SK-N-SH (cell line): ENCODE measurements at regions not wholly inside any gene's neighbourhood (a gene's known extent, or its start where the extent isn't known, plus 50 kb on each side); places are given as distances from the start of the nearest gene placed in this dataset.

Source experiments
- CTCF ChIA-PET: fragments of 300-600, 350-600 bp; formaldehyde crosslinking; extraction: SDS; loops from one replicate; lab custom pipeline; 2021; lab: Yijun Ruan, JAX
- POLR2A ChIA-PET: fragments of 350-600 bp; sonication (Branson Sonifier 250); formaldehyde crosslinking; extraction: SDS; loops from one replicate; lab custom pipeline; 2020; ENCODE audit warnings: antibody characterized with exemption, inconsistent platforms; lab: Yijun Ruan, JAX
- DNase-seq: peaks from one replicate; pipeline ENCODE4 v3.0.0; 2012
- H2AFZ ChIP-seq: fragments of 200-600 bp; sonication (generic); 2 replicates; pipeline ENCODE4 v1.8.1; 2016; ENCODE audit warnings: antibody characterized with exemption, mild to moderate bottlenecking, low read depth
- H3F3A ChIP-seq: fragments of 200-600 bp; sonication (generic); replicated peaks from 2 replicates; pipeline ENCODE3; 2016; ENCODE audit warnings: antibody characterized with exemption, mild to moderate bottlenecking; ENCODE audit not compliant: insufficient read depth
- H3K27ac ChIP-seq, 2 experiments: fragments of 200-500 bp in 1 of 2; fragments of 200-600 bp in 1 of 2; sonication (Bioruptor generic) in 1 of 2; sonication (generic), shearing (Covaris generic) in 1 of 2; 2 replicates each; pipeline versions ENCODE4 v1.5.1 to v1.6.1; 2014 to 2016; ENCODE audit warnings: low read depth in 2 of 2, inconsistent platforms in 1 of 2, low read length in 1 of 2, mild to moderate bottlenecking in 1 of 2, mixed read lengths in 1 of 2
- H3K27me3 ChIP-seq: fragments of 200-600 bp; sonication (generic), shearing (Covaris generic); 2 replicates; pipeline ENCODE4 v1.6.1; 2016; ENCODE audit warnings: mixed run types; ENCODE audit not compliant: insufficient read depth
- H3K36me3 ChIP-seq, 2 experiments: fragments of 200-500 bp in 1 of 2; fragments of 200-600 bp in 1 of 2; sonication (Bioruptor generic) in 1 of 2; sonication (generic) in 1 of 2; replicated peaks in 1 of 2; 2 replicates each; pipeline versions ENCODE3 to v1.5.1; 2014 to 2016; ENCODE audit warnings: low read length in 1 of 2, mild to moderate bottlenecking in 1 of 2; ENCODE audit not compliant: insufficient read depth in 2 of 2, control insufficient read depth in 1 of 2
- H3K4me1 ChIP-seq, 2 experiments: fragments of 200-500 bp in 1 of 2; fragments of 200-600 bp in 1 of 2; sonication (Bioruptor generic) in 1 of 2; sonication (generic), shearing (Covaris generic) in 1 of 2; 2 replicates each; pipeline versions ENCODE4 v1.5.1 to v1.6.1; 2014 to 2016; ENCODE audit warnings: low read depth in 1 of 2, low read length in 1 of 2, mixed run types in 1 of 2; ENCODE audit not compliant: insufficient read depth in 2 of 2, control insufficient read depth in 1 of 2
- H3K4me2 ChIP-seq: fragments of 200-600 bp; sonication (generic), shearing (Covaris generic); 2 replicates; pipeline ENCODE4 v1.6.1; 2017; ENCODE audit warnings: mixed run types
- H3K4me3 ChIP-seq, 2 experiments: fragments of 200-500 bp in 1 of 2; fragments of 200-600 bp in 1 of 2; sonication (Bioruptor generic) in 1 of 2; sonication (generic), shearing (Covaris generic) in 1 of 2; 2 replicates each; pipeline versions ENCODE4 v1.5.1 to v1.8.1; 2014 to 2016; ENCODE audit warnings: low read depth in 2 of 2, inconsistent platforms in 1 of 2, low read length in 1 of 2, mild to moderate bottlenecking in 1 of 2, mixed read lengths in 1 of 2, moderate library complexity in 1 of 2
- H3K79me2 ChIP-seq: fragments of 200-600 bp; sonication (generic); 2 replicates; pipeline ENCODE4 v1.8.1; 2017; ENCODE audit warnings: mild to moderate bottlenecking; ENCODE audit not compliant: insufficient read depth
- H3K9ac ChIP-seq: fragments of 200-600 bp; sonication (generic); 2 replicates; pipeline ENCODE4 v1.6.1; 2017; ENCODE audit warnings: mixed run types
- H3K9me2 ChIP-seq: fragments of 200-600 bp; sonication (generic); 2 replicates; pipeline ENCODE4 v1.6.1; 2017; ENCODE audit warnings: mixed run types
- H3K9me3 ChIP-seq: fragments of 200-600 bp; sonication (generic); 2 replicates; pipeline ENCODE4 v1.6.1; 2017; ENCODE audit warnings: mixed run types, mild to moderate bottlenecking, moderate library complexity
- H4K20me1 ChIP-seq: fragments of 200-600 bp; sonication (generic); 2 replicates; pipeline ENCODE4 v1.6.1; 2017; ENCODE audit warnings: mild to moderate bottlenecking, mixed run types; ENCODE audit not compliant: insufficient read depth
- CHD2 ChIP-seq: fragments of 150-350 bp; IDR thresholded peaks from 2 replicates; pipeline ENCODE4 v1.6.1; 2018; ENCODE audit warnings: low read length; ENCODE audit not compliant: partially characterized antibody
- ELF1 ChIP-seq: IDR thresholded peaks from 2 replicates; pipeline ENCODE4 v1.4.0; 2012
- EP300 ChIP-seq, 2 experiments: IDR thresholded peaks; 2 replicates each; pipeline versions ENCODE4 v1.4.0 to v1.6.1; 2012; ENCODE audit warnings: borderline replicate concordance in 1 of 2, low read depth in 1 of 2, low read length in 1 of 2
- FOXJ3 ChIP-seq: sonication (generic); formaldehyde crosslinking; IDR thresholded peaks from 2 replicates; pipeline ENCODE4 v1.5.1; 2020; ENCODE audit warnings: mild to moderate bottlenecking, missing genetic modification reagents
- MXI1 ChIP-seq: IDR thresholded peaks from 2 replicates; pipeline ENCODE4 v1.6.1; 2012; ENCODE audit warnings: mild to moderate bottlenecking, low read depth, low read length, improper control_type of control experiment
- NFIC ChIP-seq: IDR thresholded peaks from 2 replicates; pipeline ENCODE4 v1.4.0; 2012; ENCODE audit warnings: borderline replicate concordance
- POLR2AphosphoS5 ChIP-seq: IDR thresholded peaks from 2 replicates; pipeline ENCODE4 v1.6.1; 2012; ENCODE audit warnings: low read depth, low read length
- RAD21 ChIP-seq: IDR thresholded peaks from 2 replicates; pipeline ENCODE4 v1.6.1; 2012; ENCODE audit warnings: mild to moderate bottlenecking, low read length
- RCOR1 ChIP-seq: fragments of 150-350 bp; IDR thresholded peaks from 2 replicates; pipeline ENCODE4 v1.6.1; 2017; ENCODE audit warnings: antibody characterized with exemption, low read length
- SIN3A ChIP-seq: IDR thresholded peaks from 2 replicates; pipeline ENCODE4 v1.6.1; 2012; ENCODE audit warnings: low read depth, mild to moderate bottlenecking, low read length, moderate library complexity, borderline replicate concordance
- SMC3 ChIP-seq: IDR thresholded peaks from 2 replicates; pipeline ENCODE4 v1.6.1; 2012; ENCODE audit warnings: low read depth, low read length, improper control_type of control experiment
- TAF1 ChIP-seq: IDR thresholded peaks from 2 replicates; pipeline ENCODE4 v1.6.1; 2012; ENCODE audit warnings: low read depth, mild to moderate bottlenecking, low read length, moderate library complexity, borderline replicate concordance
- TCF12 ChIP-seq: IDR thresholded peaks from 2 replicates; pipeline ENCODE4 v1.4.0; 2012
- YY1 ChIP-seq: IDR thresholded peaks from 2 replicates; pipeline ENCODE4 v1.4.0; 2012; ENCODE audit warnings: low read depth, mild to moderate bottlenecking
- WGBS: methylation state at CpG from one replicate; pipeline ENCODE4 v1.1.6; 2017; ENCODE audit warnings: low lambda C conversion rate; 5-methylcytosine and 5-hydroxymethylcytosine counted together
- TF ChIP-seq, protein P1 (sequence below): fragments of 150-350 bp; IDR thresholded peaks from 2 replicates; pipeline ENCODE4 v1.6.1; 2016; ENCODE audit warnings: mild to moderate bottlenecking, low read depth, low read length
- TF ChIP-seq, protein P2 (sequence below): fragments of 200-600 bp; sonication (generic); IDR thresholded peaks from 2 replicates; pipeline ENCODE4 v1.6.1; 2017; ENCODE audit warnings: antibody characterized with exemption, mild to moderate bottlenecking, moderate library complexity

GRCh38 chr1:30478283-30478682, 245.1 kb downstream of the MATN1 start:
- DNase-seq = no peak
- H3F3A ChIP-seq = no peaks in the 10 kb centered on the region

DNA sequence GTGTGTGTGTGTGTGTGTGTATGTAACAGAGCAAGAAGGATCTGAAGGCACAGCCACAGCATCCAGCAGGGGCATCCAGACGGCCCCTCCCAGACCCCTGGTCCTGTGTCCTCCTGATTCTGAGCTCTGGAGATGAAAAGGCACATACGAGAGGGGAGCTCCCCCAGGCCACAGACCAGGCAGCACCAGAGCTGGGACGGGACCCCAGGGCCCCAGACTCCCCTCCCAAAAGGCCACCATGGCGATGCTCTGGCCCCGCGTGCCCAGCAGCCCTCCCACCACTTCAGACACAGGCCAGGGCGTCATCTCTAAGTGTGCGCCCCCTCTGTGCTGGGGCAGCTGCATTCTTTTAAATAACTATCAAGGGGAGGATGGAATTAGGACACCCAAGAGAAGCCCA, 245.8 kb downstream of the MATN1 start:
- Histone ChIP-seq H3K4me1 (no peaks in the 10 kb centered on the region; a peak in 1 of 4 replicates), H3K9me3 (no peaks in the 10 kb centered on the region), H3K36me3 (no peaks in the 10 kb centered on the region), H2AFZ (no peak overlapping the region), H3K9me2 (no peaks in the 10 kb centered on the region), H3K4me3 (no peak overlapping the region), H3K79me2 (no peaks in the 10 kb centered on the region), H4K20me1 (no peaks in the 10 kb centered on the region), H3K27me3 (no peaks in the 10 kb centered on the region), H3K9ac (no peak overlapping the region), H3K27ac (no peak overlapping the region), H3K4me2 (no peak overlapping the region), H3F3A (no peaks in the 10 kb centered on the region)
- ChIA-PET POLR2A (no interaction called here), CTCF (no interaction called here)
- DNase-seq = no peak
- TF ChIP-seq RCOR1 (no peak), FOXJ3 (no peak), TAF1 (no peak), SMC3 (no peak)
- 49% methylated on average over 3 of the region's 8 CpGs for WGBS

More at GRCh38 chr1:30478283-30478682, 245.1 kb downstream of the MATN1 start:
- Histone ChIP-seq H4K20me1 (no peaks in the 10 kb centered on the region), H3K4me1 (no peaks in the 10 kb centered on the region; a peak in 1 of 4 replicates), H3K27me3 (no peaks in the 10 kb centered on the region), H3K4me2 (no peak overlapping the region), H3K27ac (no peak overlapping the region), H3K9ac (no peak overlapping the region), H3K79me2 (no peaks in the 10 kb centered on the region), H2AFZ (no peak overlapping the region), H3K36me3 (no peaks in the 10 kb centered on the region), H3K9me3 (no peaks in the 10 kb centered on the region), H3K4me3 (no peak overlapping the region), H3K9me2 (no peaks in the 10 kb centered on the region)
- no peak for TF ChIP-seq ELF1
- TF ChIP-seq SIN3A = no peak
- no peak for TF ChIP-seq YY1
- no peak for TF ChIP-seq MXI1
- TF ChIP-seq TCF12 = no peak
- TF ChIP-seq EP300 (IDR thresholded peaks at IDR 0.05; ENCODE audit: borderline replicate concordance in 1 of 2, low read depth in 1 of 2, low read length in 1 of 2) = no peak
- TF ChIP-seq, protein P1, sequence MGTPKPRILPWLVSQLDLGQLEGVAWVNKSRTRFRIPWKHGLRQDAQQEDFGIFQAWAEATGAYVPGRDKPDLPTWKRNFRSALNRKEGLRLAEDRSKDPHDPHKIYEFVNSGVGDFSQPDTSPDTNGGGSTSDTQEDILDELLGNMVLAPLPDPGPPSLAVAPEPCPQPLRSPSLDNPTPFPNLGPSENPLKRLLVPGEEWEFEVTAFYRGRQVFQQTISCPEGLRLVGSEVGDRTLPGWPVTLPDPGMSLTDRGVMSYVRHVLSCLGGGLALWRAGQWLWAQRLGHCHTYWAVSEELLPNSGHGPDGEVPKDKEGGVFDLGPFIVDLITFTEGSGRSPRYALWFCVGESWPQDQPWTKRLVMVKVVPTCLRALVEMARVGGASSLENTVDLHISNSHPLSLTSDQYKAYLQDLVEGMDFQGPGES = no peak
- no peak for TF ChIP-seq NFIC
- TF ChIP-seq RAD21 = no peak
- TF ChIP-seq, protein P2, sequence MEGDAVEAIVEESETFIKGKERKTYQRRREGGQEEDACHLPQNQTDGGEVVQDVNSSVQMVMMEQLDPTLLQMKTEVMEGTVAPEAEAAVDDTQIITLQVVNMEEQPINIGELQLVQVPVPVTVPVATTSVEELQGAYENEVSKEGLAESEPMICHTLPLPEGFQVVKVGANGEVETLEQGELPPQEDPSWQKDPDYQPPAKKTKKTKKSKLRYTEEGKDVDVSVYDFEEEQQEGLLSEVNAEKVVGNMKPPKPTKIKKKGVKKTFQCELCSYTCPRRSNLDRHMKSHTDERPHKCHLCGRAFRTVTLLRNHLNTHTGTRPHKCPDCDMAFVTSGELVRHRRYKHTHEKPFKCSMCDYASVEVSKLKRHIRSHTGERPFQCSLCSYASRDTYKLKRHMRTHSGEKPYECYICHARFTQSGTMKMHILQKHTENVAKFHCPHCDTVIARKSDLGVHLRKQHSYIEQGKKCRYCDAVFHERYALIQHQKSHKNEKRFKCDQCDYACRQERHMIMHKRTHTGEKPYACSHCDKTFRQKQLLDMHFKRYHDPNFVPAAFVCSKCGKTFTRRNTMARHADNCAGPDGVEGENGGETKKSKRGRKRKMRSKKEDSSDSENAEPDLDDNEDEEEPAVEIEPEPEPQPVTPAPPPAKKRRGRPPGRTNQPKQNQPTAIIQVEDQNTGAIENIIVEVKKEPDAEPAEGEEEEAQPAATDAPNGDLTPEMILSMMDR = no peak
- TF ChIP-seq CHD2 = no peak
- TF ChIP-seq POLR2AphosphoS5 = no peak
- no peak for TF ChIP-seq RCOR1
- CTCF ChIA-PET = no interaction called here
- POLR2A ChIA-PET = no interaction called here
- WGBS = 57% methylated on average over 6 of the region's 6 CpGs
